KBM-7 (cell line): ENCODE measurements at regions not wholly inside any gene's neighbourhood (a gene's known extent, or its start where the extent isn't known, plus 50 kb on each side); places are given as distances from the start of the nearest gene placed in this dataset.
"Not testable (repeated sequence)": the region's sequence is repeated elsewhere in the genome, so short reads cannot be mapped to it uniquely, and the experiment has no call there.

ENCODE experiments used
- DNase-seq: peaks from one replicate; pipeline ENCODE4 v3.0.0-alpha.2; 2015
- in situ Hi-C: fragments of 300-500 bp; cut with MboI; formaldehyde crosslinking; loops from 2 replicates; pipeline ENCODE4 v1.14.3; 2020; ENCODE audit warnings: low sequenced_read_pairs, low pct_unique_long_range_greater_than_20kb, mixed read lengths

DNA sequence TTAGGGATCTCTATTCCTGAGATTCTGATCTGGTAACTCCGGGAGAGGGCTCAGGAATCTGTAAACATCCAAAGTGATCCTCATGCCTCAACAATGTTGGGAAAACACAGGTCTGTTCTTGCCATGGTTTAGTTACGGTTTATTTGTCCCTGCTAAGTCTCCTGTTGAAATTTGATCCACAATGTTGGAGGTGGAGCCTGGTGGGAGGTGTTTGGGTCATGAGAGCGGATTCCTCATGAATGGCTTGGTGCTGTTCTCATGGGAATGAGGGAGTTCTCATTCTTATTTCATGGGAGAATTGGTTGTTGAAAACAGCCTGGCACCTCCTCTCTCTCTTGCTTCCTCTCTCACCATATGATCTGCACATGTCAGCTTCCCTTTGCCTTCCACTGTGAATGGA lies 608.6 kb upstream of the GOT2 start:
- no peak for DNase-seq
- in situ Hi-C loops: no loop called here

- DNase-seq: no peak
- in situ Hi-C loops: no loop called here
Measured at GRCh38 chr16:59341368-59341767, 607.3 kb upstream of the GOT2 start.

- in situ Hi-C loops: no loop called here
- DNase-seq: no peak
Measured at GRCh38 chr16:59339871-59340270, 605.8 kb upstream of the GOT2 start.

GRCh38 chr16:59336136-59336695 lies 602.1 kb upstream of the GOT2 start:
- DNase-seq: no peak
- in situ Hi-C loops: no loop called here

DNA sequence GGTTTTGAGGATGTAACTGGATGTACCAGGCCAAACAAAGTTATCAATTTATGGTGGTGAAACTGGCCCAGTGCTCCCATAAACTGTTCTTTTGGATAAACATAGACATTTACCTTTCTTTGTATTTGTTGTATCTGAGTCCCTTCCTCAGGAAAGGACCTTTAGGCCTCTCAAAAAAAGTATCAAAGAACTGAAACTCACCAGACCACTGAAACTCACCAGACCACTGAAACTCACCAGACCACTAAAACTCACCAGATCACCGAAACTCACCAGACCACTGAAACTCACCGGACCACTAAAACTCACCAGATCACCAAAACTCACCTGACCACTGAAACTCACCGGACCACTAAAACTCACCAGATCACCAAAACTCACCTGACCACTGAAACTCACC lies 597.6 kb upstream of the GOT2 start:
- in situ Hi-C loops, DNase-seq: not testable (repeated sequence)

DNA sequence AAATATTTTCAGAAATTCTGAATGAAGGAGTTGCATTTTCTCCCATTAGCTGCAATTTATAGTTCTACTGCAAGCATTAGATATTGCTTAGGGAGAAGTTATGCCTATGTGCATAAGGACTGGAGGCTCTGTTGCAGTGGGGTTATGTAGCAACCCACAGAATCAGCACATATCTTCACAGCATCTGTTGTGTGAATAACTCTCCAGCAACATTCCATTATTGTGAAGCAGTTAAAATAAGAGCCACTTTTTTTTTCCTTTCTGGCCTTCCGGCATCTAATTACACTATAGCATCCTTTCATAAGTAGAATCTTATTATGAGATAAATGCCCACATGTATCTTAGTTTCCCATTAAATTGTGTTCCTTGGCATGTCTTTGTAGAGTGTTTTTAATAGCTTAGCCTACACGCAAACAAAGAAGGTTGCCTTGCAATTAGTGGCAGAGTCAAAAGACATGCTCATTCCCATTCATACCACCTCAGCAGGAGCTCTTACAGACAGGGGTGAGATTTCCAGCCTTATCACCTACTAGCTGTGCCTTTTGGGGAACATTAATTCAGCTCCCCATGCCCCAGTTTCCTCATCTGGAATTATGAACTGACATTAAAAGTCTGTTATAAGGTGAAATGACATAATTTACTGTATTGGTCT lies 596.0 kb upstream of the GOT2 start:
- in situ Hi-C loops: no loop called here
- DNase-seq: no peak

DNA sequence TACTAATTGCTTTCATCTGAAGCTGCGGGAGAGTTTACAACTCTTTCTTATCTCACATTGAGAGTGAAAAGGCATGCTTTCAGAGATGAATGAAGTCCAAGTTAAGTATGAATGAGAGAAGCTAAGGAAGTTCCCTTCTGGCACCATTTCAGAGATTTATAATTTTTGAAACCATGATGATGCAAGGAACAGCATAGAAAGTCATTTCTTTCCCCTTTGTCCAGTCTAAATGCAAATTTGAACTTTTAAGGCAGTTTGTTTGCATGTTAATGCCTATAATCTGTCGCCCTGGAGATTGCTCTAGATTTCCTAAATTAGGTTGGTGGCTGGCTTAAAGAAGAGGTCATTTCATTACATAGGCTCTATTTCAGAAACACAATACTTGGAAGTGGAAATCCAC lies 594.8 kb upstream of the GOT2 start:
- in situ Hi-C loops: no loop called here
- no peak for DNase-seq

DNA sequence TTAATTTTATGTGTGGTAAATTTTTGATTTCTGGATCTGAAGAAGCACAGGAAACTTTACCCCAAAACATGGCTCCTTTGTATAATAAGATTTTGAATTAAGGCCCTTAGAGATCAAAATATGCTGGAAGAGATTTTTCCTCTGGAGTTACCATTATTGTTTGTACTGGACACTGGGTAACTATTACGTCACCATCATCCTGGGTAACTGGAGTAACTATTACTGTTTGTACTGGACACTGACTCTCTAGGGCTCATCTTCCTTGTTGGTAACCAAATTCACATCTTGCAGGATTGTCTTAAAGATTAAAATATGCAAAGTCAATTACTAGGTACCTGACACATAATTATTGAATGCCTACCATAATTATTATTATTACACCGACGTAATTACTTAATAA lies 593.8 kb upstream of the GOT2 start:
- in situ Hi-C loops: no loop called here
- no peak for DNase-seq

DNA sequence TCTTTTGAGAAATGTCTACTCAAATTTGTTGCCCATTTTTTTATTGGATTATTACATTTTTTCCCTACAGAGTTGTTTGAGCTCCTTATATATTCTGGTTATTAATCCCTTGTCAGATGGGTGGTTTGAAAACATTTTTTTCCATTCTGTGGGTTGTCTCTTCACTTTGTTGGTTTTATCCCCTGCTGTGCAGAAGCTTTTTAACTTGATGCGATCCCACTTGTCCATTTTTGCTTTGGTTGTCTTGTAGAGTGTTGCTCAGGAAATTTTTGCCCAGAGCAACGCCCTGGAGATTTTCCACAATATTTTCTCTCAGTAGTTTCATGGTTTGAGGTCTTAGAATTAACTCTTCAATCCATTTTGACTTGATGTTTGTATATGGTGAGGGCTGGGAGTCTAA lies 592.8 kb upstream of the GOT2 start:
- no peak for DNase-seq
- in situ Hi-C loops: no loop called here

DNA sequence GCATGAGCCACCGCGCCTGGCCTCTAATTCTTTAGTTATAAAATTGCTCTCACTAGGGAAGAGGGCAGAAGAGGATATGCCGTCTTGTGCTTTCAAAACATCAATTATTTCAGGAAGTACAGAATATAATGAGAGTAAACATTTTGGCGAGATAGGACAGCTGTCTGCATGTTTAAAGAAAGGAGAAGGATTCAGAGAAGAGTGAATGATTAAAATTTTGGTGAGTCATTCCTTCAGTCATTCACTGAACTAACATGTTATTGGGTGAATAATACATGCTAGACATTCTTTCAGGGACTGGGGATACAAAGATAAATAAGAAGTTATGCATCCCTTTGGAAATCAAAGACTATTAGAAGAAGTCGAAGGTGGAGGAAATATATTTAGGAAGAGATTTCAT lies 590.3 kb upstream of the GOT2 start:
- no peak for DNase-seq
- in situ Hi-C loops: no loop called here

DNA sequence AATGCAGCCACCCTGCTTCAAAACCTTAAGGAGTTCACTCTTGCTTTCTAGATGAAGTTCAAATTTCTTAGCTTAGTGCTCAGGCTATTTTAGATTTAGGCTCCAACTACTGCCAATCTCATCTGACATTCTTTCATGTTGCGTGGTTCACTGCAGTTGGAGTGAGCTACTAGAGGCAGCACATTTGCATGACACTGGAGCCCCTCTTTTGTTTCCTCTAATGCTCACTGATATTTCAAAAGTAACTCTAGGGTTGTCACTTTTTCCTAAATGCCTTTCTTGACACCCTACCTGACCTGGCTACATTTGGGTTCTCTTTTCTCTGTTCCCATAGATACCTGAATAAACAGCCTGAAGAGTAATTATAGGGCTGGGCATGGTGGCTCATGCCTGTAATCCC lies 586.5 kb upstream of the GOT2 start:
- in situ Hi-C loops: no loop called here
- DNase-seq: no peak

DNA sequence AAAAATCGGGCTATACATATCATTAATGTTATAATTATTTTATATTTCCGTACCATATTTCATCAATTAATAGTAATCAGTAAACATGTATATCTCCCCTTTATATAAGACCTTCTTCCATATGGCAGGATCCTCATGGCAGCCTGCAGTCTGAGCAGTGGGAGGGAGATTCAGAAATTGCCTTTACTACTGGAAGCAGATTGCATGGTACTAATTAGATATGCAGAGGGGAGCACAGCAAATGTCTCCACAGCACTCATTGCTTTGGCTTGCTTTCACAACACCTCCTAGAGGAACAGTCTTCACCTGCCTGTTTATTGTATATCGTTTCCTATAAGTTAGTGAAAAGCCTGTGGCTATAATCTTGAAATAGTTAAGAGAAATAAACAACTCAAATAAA lies 585.8 kb upstream of the GOT2 start:
- in situ Hi-C loops: no loop called here
- DNase-seq: no peak

DNA sequence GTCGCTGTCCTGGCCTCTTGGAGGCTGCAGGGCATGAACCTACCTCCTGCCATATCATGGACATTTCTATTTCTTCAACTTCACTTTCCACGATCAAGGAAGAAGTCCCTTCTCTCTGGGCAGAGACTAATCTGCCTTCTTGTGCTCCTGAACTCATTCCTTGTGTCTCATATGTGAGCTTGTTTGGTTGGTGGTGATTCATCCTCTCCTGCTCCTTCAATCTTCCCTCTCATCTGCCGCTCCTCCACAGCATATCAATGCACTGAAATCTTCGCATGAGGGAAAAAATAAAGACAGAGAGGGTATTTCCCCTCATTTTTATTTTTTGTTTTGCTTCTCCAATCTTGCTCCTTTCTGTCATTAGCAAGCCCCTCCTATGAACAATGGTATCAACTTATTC lies 571.7 kb upstream of the GOT2 start:
- no peak for DNase-seq
- in situ Hi-C loops: no loop called here

DNA sequence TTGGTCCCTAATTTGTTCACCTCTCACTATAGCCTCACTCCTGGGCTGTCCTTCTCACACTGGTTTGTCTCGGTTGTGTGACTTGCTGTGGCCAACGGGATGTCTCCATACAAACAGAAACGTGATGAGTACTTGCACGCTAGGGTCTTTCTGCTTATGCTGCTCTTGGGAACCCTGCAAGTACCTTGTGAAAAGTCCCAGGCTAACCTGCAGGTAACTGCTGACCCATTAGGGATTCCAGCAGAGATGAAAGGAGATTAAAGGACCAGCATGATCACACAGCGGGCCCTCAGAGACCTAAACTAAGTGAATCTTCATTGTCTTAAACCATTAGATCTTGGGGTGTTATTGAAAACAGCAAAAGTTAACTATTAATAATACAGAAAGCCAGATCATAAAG lies 562.8 kb upstream of the GOT2 start:
- in situ Hi-C loops: no loop called here
- DNase-seq: no peak

DNA sequence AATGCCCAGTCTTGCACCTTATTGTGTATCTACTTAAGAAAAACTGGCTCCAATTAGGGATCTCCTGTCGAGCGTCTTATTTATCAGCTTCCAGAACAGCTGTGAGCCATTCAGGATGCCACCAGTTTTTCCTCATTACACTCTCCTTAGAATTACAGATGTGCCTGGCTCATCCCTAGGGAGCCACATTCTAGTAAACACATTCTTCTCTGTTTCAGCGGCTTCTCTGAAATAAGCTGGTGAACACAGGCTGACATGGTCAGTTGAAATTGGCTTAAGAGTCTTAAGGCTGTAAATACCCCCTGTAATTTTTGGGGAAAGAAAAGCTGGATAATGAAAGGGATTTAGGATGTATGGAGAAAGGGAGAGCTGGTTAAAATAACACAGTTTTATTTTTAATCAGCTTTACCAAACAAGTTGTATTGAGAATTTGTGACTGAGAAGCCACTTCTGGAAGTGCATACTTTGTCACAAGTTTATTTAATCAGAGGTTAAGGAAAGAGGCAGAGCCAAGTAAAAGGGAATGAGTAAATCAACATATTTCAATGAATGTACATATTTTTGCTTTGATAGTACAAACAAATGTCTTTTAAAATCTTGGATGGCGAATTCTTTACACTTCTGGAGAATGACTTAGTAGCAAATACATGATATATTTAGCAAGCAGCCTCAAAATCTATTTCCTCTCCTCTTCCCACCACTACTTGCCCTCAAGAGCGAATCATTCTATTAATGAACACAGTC lies 562.0 kb upstream of the GOT2 start:
- in situ Hi-C loops: no loop called here
- DNase-seq: no peak

DNA sequence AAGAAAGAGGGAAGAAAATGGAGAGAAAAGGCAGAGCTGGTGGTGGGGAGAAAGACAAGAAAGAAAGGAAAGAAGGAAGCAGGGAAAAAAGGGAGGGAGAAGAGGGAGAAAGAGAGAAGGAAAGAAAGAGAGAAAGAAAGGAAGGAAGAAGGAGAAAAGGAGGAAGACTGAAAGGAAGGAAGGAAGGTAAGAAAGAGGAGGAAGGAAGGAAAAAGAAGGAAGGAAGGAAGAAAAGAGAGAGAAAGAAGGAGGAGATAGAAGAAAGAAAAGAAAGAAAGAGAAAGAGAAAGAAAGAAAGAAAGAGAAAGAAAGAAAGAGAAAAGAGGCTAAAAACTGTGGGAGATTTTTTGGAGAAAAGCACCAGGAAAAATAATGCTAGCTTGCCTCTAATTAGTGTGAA lies 561.4 kb upstream of the GOT2 start:
- in situ Hi-C loops: no loop called here
- DNase-seq: no peak

DNA sequence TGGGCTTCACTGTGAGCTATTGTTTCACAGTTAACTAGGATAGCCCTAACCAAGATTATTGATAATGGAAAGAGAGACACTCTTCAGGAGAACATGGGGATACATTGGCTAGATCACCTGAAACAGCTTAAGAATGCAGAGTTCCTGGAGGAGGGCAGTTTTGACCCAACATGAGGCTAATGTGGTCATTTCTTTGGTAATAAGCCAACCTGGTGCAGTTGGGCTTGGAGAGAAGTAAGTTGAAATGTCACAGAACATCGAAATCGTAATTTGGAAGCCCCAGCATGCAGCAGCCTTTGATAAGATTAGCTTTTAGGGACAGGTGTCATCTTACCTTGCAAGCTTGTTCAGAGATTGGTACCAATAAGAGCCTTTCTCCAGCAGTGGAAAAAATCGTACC lies 556.6 kb upstream of the GOT2 start:
- in situ Hi-C loops: no loop called here
- DNase-seq: no peak

DNA sequence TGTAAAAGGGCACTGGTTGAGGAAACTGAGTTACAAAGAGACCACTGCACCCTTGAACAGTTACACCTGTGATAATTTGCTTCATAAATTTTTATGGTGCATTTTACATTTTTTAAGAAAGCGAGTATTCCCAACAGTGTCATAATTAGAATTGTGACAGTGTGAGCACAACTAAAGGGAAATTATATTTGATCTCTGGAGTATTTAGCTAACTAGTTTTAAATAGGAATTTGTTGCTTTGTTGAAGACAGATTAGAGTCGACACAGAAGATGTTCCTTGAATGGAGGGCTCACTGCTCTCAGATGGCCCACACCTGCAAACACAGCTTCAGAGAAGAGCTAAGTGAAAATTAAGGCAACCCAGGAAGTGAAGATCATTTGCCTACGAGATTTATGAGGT lies 555.0 kb upstream of the GOT2 start:
- DNase-seq: no peak
- in situ Hi-C loops: no loop called here

GRCh38 chr16:59274141-59274540 lies 540.0 kb upstream of the GOT2 start:
- in situ Hi-C loops: no loop called here
- peak; percentile 1 for DNase-seq

DNA sequence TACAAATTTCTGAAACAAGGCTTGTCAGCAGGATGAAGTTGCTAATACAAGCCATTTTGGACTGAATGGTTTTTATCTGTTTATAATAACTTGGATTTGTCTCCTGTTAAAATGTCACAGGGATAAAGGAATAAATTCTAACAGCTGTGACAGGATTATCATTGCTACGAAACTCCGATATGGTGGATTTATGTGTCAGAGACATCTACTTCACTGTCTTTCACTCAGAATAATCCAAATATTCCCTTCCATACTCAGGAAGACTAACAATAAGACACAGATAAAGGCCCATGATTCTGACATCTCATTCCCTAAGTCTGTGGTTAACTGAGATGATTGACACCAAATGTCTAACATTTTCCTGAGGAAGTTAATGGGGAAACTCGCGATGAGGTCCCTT lies 529.8 kb upstream of the GOT2 start:
- DNase-seq: no peak
- in situ Hi-C loops: no loop called here

DNA sequence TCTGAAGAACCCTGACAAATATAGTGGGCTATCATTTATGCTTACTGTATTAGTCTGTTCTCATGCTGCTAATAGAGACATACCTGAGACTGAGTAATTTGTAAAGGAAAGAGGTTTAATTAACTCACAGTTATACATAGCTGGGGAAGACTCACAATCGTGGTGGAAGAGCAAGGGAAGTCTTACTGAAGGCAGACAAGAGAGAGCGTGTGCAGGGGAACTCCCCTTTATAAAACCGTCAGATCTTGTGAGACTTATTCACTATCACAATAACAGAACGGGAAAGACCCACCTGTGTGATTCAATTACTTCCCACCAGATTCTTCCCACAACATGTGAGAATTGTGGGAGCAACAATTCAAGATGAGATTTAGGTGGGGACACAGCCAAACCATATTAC lies 526.8 kb upstream of the GOT2 start:
- in situ Hi-C loops: no loop called here
- no peak for DNase-seq
